ENCODE measurements at regions not wholly inside any gene's neighbourhood (a gene's known extent, or its start where the extent isn't known, plus 50 kb on each side); places are given as distances from the start of the nearest gene placed in this dataset.

DNA sequence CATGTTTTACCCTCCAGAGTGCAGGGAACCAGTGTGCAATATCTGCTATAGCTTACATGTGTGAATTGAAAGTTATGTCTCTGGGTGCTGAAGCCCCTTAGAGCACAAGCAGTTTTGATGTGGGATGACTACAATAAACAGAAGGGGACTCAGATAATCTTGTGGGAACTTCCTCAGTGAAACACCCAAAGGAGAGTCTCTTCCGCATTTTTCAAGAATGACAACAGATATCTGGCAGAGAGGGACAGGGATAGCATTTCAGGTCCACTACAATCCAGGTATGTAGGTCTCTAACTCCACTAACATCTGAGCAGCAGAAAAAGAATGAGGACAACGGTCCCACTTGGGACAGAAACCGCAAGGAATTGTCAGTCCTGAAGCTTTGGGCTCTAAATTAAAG lies 67.6 kb upstream of the PDE4B start:
- Histone ChIP-seq H3K4me1 (no peaks in the 10 kb centered on the region), H3K4me3 (no peak overlapping the region), H3K9me3 (no peaks in the 10 kb centered on the region), H3K36me3 (no peaks in the 10 kb centered on the region), H3K27me3 (no peaks in the 10 kb centered on the region), H3K27ac (no peak overlapping the region)
- TF ChIP-seq, protein P1, sequence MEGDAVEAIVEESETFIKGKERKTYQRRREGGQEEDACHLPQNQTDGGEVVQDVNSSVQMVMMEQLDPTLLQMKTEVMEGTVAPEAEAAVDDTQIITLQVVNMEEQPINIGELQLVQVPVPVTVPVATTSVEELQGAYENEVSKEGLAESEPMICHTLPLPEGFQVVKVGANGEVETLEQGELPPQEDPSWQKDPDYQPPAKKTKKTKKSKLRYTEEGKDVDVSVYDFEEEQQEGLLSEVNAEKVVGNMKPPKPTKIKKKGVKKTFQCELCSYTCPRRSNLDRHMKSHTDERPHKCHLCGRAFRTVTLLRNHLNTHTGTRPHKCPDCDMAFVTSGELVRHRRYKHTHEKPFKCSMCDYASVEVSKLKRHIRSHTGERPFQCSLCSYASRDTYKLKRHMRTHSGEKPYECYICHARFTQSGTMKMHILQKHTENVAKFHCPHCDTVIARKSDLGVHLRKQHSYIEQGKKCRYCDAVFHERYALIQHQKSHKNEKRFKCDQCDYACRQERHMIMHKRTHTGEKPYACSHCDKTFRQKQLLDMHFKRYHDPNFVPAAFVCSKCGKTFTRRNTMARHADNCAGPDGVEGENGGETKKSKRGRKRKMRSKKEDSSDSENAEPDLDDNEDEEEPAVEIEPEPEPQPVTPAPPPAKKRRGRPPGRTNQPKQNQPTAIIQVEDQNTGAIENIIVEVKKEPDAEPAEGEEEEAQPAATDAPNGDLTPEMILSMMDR (IDR thresholded peaks at IDR 0.05), result no peak
- ATAC-seq (no peak), DNase-seq (no peak)
- intact Hi-C loops (cut with DNase I), result no loop called here

DNA sequence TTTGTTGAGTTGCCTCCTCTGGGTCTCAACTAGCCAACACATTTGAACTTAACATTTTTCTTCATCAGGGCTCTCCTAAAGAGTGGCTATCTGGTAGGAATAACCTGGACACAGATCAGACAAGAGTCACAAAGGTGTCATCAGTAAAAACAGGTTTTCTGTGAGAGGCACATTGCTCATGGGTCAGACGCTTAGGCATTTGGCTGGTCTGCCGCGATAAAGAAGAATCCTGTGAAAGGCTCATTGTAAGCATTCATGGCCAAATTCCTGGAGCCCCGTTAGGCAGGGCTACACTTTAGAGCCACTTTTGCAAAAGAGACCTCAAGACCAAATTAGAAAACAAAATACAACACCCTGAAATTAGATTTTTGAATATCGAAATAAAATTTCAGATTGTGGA lies 64.2 kb upstream of the PDE4B start:
- intact Hi-C loops (cut with DNase I), result no loop called here
- Histone ChIP-seq H3K4me3 (no peak overlapping the region), H3K36me3 (no peaks in the 10 kb centered on the region), H3K9me3 (no peaks in the 10 kb centered on the region), H3K27ac (no peak overlapping the region), H3K4me1 (no peaks in the 10 kb centered on the region), H3K27me3 (no peaks in the 10 kb centered on the region)
- no peak for ATAC-seq
- DNase-seq, result no peak
- TF ChIP-seq, protein P1 (IDR thresholded peaks at IDR 0.05), result no peak

DNA sequence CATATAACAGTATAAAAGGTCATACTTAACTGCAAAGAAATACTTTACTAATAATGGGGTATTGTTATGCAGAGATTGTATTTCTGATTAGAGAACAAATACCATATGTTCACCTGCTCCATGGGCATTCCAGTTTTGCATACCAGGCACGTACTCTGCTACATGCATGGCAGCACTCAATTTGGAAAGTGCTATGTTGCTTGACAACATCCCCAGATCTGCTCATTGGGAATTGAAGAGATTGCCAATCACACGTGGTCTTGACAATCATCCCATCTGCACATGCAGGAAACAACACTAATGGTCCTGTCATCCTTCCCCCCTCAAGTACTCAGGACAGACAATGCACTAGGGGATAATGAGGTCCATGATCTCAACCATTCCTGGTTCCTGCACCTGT lies 63.4 kb upstream of the PDE4B start:
- H3K27me3 ChIP-seq, result no peaks in the 10 kb centered on the region
- H3K9me3 ChIP-seq, result no peaks in the 10 kb centered on the region
- ATAC-seq (no peak), DNase-seq (no peak)
- intact Hi-C loops (cut with DNase I), result no loop called here
- no peak overlapping the region for H3K4me3 ChIP-seq
- no peak overlapping the region for H3K27ac ChIP-seq
- H3K36me3 ChIP-seq, result no peaks in the 10 kb centered on the region
- no peaks in the 10 kb centered on the region for H3K4me1 ChIP-seq
- TF ChIP-seq, protein P1 (IDR thresholded peaks at IDR 0.05), result no peak

DNA sequence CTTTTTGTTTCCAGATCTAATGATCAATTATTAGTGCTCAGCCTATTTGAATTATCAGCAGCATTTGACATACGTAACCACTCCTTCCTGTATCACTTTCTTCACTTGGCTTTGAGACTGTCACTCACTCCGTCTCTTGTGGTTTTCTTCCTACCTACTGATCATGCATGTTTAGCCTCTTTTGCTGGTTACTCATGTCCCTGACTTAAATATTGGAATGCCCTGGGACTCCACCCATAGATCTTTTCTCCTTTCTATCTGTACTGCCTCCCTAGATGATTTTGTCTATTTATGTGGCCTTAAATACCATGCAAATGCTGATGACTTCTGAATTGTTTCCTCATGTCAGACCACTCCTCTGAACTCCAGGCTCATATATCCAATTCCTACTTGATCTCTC lies 57.7 kb upstream of the PDE4B start:
- TF ChIP-seq, protein P1 (IDR thresholded peaks at IDR 0.05), result no peak
- no peak for ATAC-seq
- Histone ChIP-seq H3K4me1 (no peaks in the 10 kb centered on the region), H3K27ac (no peak overlapping the region), H3K9me3 (no peaks in the 10 kb centered on the region), H3K4me3 (no peak overlapping the region), H3K27me3 (no peaks in the 10 kb centered on the region), H3K36me3 (no peaks in the 10 kb centered on the region)
- intact Hi-C loops (cut with DNase I), result no loop called here
- DNase-seq, result no peak

DNA sequence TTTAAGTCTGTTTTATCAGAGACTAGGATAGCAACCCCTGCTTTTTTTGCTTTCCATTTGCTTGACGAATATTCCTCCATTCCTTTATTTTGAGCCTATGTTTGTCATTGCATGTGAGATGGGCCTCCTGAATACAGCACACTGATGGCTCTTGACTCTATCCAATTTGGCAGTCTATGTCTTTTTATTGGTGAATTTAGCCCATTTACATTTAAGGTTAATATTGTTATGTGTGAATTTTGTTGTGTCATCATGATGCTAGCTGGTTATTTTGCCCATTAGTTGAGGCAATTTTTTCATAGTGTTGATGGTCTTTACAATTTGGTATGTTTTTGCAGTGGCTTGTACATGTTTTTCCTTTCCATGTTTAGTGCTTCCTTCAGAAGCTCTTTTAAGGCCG lies 50.7 kb upstream of the PDE4B start:
- H3K4me3 ChIP-seq, result no peak overlapping the region
- peaks cover 0 to 40% of the 10 kb centered on the region in 2 donors for H3K9me3 ChIP-seq
- H3K4me1 ChIP-seq, result no peaks in the 10 kb centered on the region
- TF ChIP-seq, protein P1 (IDR thresholded peaks at IDR 0.05), result no peak
- no peak for DNase-seq
- H3K27me3 ChIP-seq, result no peaks in the 10 kb centered on the region
- no peaks in the 10 kb centered on the region for H3K36me3 ChIP-seq
- H3K27ac ChIP-seq, result no peak overlapping the region
- intact Hi-C loops (cut with DNase I), result no loop called here
- ATAC-seq, result no peak

All from left lung (tissue), 4 donors.